ENCODE measurements at regions not wholly inside any gene's neighbourhood (a gene's known extent, or its start where the extent isn't known, plus 50 kb on each side); places are given as distances from the start of the nearest gene placed in this dataset.

GRCh38 chr1:194076646-194077045, 890.2 kb upstream of the B3GALT2 start:
- no peak for TF ChIP-seq POLR2A (IDR thresholded peaks at IDR 0.05; ENCODE audit: low read depth, low read length)
- TF ChIP-seq CTCF (IDR thresholded peaks at IDR 0.05; ENCODE audit: extremely low read depth in 1 of 2, insufficient read depth in 1 of 2, low read depth in 1 of 2, low read length in 2 of 2): no peak
- TF ChIP-seq JUN (IDR thresholded peaks at IDR 0.05; ENCODE audit: borderline replicate concordance, insufficient read depth, insufficient read length, low read depth): no peak
- no peak for TF ChIP-seq MAX (IDR thresholded peaks at IDR 0.05; ENCODE audit: insufficient read depth, insufficient read length)
- TF ChIP-seq FOS (IDR thresholded peaks at IDR 0.05; ENCODE audit: borderline replicate concordance, insufficient read depth, low read length): no peak
